ENCODE measurements at regions not wholly inside any gene's neighbourhood (a gene's known extent, or its start where the extent isn't known, plus 50 kb on each side); places are given as distances from the start of the nearest gene placed in this dataset.
"Not testable (repeated sequence)": the region's sequence is repeated elsewhere in the genome, so short reads cannot be mapped to it uniquely, and the experiment has no call there.

GRCh38 chr15:84531709-84532367 is 69.0 kb upstream of the ZSCAN2 start:
- H3K4me3 ChIP-seq (ENCODE audit: low read length); H3K27ac ChIP-seq (ENCODE audit: low read length); H3K4me1 ChIP-seq (ENCODE audit: insufficient read depth, low read length); H3K9me3 ChIP-seq (ENCODE audit: low read length); CTCF ChIA-PET; H3K9me2 ChIP-seq (replicated peaks; ENCODE audit: low read length); H4K20me1 ChIP-seq (ENCODE audit: low read length); H2AFZ ChIP-seq (ENCODE audit: low read length); H3F3A ChIP-seq (ENCODE audit: low read length, unreplicated experiment); H3K27me3 ChIP-seq (ENCODE audit: low read length); POLR2A ChIA-PET (ENCODE audit: unreplicated experiment); H3K4me2 ChIP-seq (ENCODE audit: low read length); H3K36me3 ChIP-seq (ENCODE audit: low read depth, low read length); intact Hi-C loops (cut with micrococcal nuclease); H3K79me2 ChIP-seq (ENCODE audit: low read length); H3K9ac ChIP-seq (ENCODE audit: low read length); BruUV-seq (replicated peaks): not testable (repeated sequence)
- ATAC-seq (peak; percentile 87), DNase-seq (peak; percentile 77)

GRCh38 chr15:84533705-84534104 is 67.1 kb upstream of the ZSCAN2 start:
- DNase-seq; H3F3A ChIP-seq (ENCODE audit: low read length, unreplicated experiment); H3K9me2 ChIP-seq (replicated peaks; ENCODE audit: low read length); H3K79me2 ChIP-seq (ENCODE audit: low read length); ATAC-seq; BruUV-seq (replicated peaks); H2AFZ ChIP-seq (ENCODE audit: low read length); H3K4me2 ChIP-seq (ENCODE audit: low read length); H3K4me3 ChIP-seq (ENCODE audit: low read length); H3K27ac ChIP-seq (ENCODE audit: low read length); CTCF ChIA-PET; H3K4me1 ChIP-seq (ENCODE audit: insufficient read depth, low read length); H4K20me1 ChIP-seq (ENCODE audit: low read length); H3K36me3 ChIP-seq (ENCODE audit: low read depth, low read length); intact Hi-C loops (cut with micrococcal nuclease); H3K9me3 ChIP-seq (ENCODE audit: low read length); H3K27me3 ChIP-seq (ENCODE audit: low read length); POLR2A ChIA-PET (ENCODE audit: unreplicated experiment); H3K9ac ChIP-seq (ENCODE audit: low read length): not testable (repeated sequence)

GRCh38 chr15:84534561-84535235 is 66.1 kb upstream of the ZSCAN2 start:
- H3K9ac ChIP-seq (ENCODE audit: low read length); H3K4me2 ChIP-seq (ENCODE audit: low read length); DNase-seq; H3K4me1 ChIP-seq (ENCODE audit: insufficient read depth, low read length); H3K36me3 ChIP-seq (ENCODE audit: low read depth, low read length); H2AFZ ChIP-seq (ENCODE audit: low read length); H3K27me3 ChIP-seq (ENCODE audit: low read length); CTCF ChIA-PET; H3F3A ChIP-seq (ENCODE audit: low read length, unreplicated experiment); BruUV-seq (replicated peaks); H3K9me3 ChIP-seq (ENCODE audit: low read length); H3K4me3 ChIP-seq (ENCODE audit: low read length); ATAC-seq; H3K27ac ChIP-seq (ENCODE audit: low read length); intact Hi-C loops (cut with micrococcal nuclease); H4K20me1 ChIP-seq (ENCODE audit: low read length); H3K79me2 ChIP-seq (ENCODE audit: low read length); POLR2A ChIA-PET (ENCODE audit: unreplicated experiment); H3K9me2 ChIP-seq (replicated peaks; ENCODE audit: low read length): not testable (repeated sequence)

- H3K9me2 ChIP-seq (replicated peaks; ENCODE audit: low read length); BruUV-seq (replicated peaks); intact Hi-C loops (cut with micrococcal nuclease); H3F3A ChIP-seq (ENCODE audit: low read length, unreplicated experiment); H3K79me2 ChIP-seq (ENCODE audit: low read length); H3K9ac ChIP-seq (ENCODE audit: low read length); H3K27ac ChIP-seq (ENCODE audit: low read length); H4K20me1 ChIP-seq (ENCODE audit: low read length); DNase-seq; H3K9me3 ChIP-seq (ENCODE audit: low read length); H2AFZ ChIP-seq (ENCODE audit: low read length); H3K27me3 ChIP-seq (ENCODE audit: low read length); H3K36me3 ChIP-seq (ENCODE audit: low read depth, low read length); H3K4me2 ChIP-seq (ENCODE audit: low read length); H3K4me3 ChIP-seq (ENCODE audit: low read length); ATAC-seq; H3K4me1 ChIP-seq (ENCODE audit: insufficient read depth, low read length); CTCF ChIA-PET; POLR2A ChIA-PET (ENCODE audit: unreplicated experiment): not testable (repeated sequence)
Observed at GRCh38 chr15:84536181-84536580, 64.6 kb upstream of the ZSCAN2 start.

GRCh38 chr15:84544586-84544985 is 56.2 kb upstream of the ZSCAN2 start:
- CTCF ChIA-PET; H3K27me3 ChIP-seq (ENCODE audit: low read length); H3K36me3 ChIP-seq (ENCODE audit: low read depth, low read length); DNase-seq; H3K9ac ChIP-seq (ENCODE audit: low read length); H2AFZ ChIP-seq (ENCODE audit: low read length); intact Hi-C loops (cut with micrococcal nuclease); H3K4me1 ChIP-seq (ENCODE audit: insufficient read depth, low read length); H3K4me2 ChIP-seq (ENCODE audit: low read length); H4K20me1 ChIP-seq (ENCODE audit: low read length); H3K4me3 ChIP-seq (ENCODE audit: low read length); H3K79me2 ChIP-seq (ENCODE audit: low read length); ATAC-seq; BruUV-seq (replicated peaks); H3K9me2 ChIP-seq (replicated peaks; ENCODE audit: low read length); H3F3A ChIP-seq (ENCODE audit: low read length, unreplicated experiment); POLR2A ChIA-PET (ENCODE audit: unreplicated experiment); H3K27ac ChIP-seq (ENCODE audit: low read length); H3K9me3 ChIP-seq (ENCODE audit: low read length): not testable (repeated sequence)

GRCh38 chr15:84547150-84547549 is 53.7 kb upstream of the ZSCAN2 start:
- H3K27ac ChIP-seq (ENCODE audit: low read length); POLR2A ChIA-PET (ENCODE audit: unreplicated experiment); intact Hi-C loops (cut with micrococcal nuclease); H3K4me2 ChIP-seq (ENCODE audit: low read length); DNase-seq; BruUV-seq (replicated peaks); ATAC-seq; H3K27me3 ChIP-seq (ENCODE audit: low read length); H4K20me1 ChIP-seq (ENCODE audit: low read length); H3K9me3 ChIP-seq (ENCODE audit: low read length); CTCF ChIA-PET; H3K4me1 ChIP-seq (ENCODE audit: insufficient read depth, low read length); H3K79me2 ChIP-seq (ENCODE audit: low read length); H3K9me2 ChIP-seq (replicated peaks; ENCODE audit: low read length); H2AFZ ChIP-seq (ENCODE audit: low read length); H3K9ac ChIP-seq (ENCODE audit: low read length); H3K36me3 ChIP-seq (ENCODE audit: low read depth, low read length); H3K4me3 ChIP-seq (ENCODE audit: low read length); H3F3A ChIP-seq (ENCODE audit: low read length, unreplicated experiment): not testable (repeated sequence)

GRCh38 chr15:84550503-84550902 is 50.3 kb upstream of the ZSCAN2 start:
- BruUV-seq (replicated peaks); ATAC-seq; intact Hi-C loops (cut with micrococcal nuclease): not testable (repeated sequence)

More at GRCh38 chr15:84550503-84550902, 50.3 kb upstream of the ZSCAN2 start:
- H3K27me3 ChIP-seq (ENCODE audit: low read length); H3K36me3 ChIP-seq (ENCODE audit: low read depth, low read length); H3K4me2 ChIP-seq (ENCODE audit: low read length); H3K79me2 ChIP-seq (ENCODE audit: low read length); CTCF ChIA-PET; DNase-seq; H3K27ac ChIP-seq (ENCODE audit: low read length); H3K9me2 ChIP-seq (replicated peaks; ENCODE audit: low read length); H3K9me3 ChIP-seq (ENCODE audit: low read length); H2AFZ ChIP-seq (ENCODE audit: low read length); H3F3A ChIP-seq (ENCODE audit: low read length, unreplicated experiment); H4K20me1 ChIP-seq (ENCODE audit: low read length); POLR2A ChIA-PET (ENCODE audit: unreplicated experiment); H3K9ac ChIP-seq (ENCODE audit: low read length); H3K4me3 ChIP-seq (ENCODE audit: low read length); H3K4me1 ChIP-seq (ENCODE audit: insufficient read depth, low read length): not testable (repeated sequence)
